ENCODE measurements at regions not wholly inside any gene's neighbourhood (a gene's known extent, or its start where the extent isn't known, plus 50 kb on each side); places are given as distances from the start of the nearest gene placed in this dataset.
"Not testable (repeated sequence)": the region's sequence is repeated elsewhere in the genome, so short reads cannot be mapped to it uniquely, and the experiment has no call there.

DNA sequence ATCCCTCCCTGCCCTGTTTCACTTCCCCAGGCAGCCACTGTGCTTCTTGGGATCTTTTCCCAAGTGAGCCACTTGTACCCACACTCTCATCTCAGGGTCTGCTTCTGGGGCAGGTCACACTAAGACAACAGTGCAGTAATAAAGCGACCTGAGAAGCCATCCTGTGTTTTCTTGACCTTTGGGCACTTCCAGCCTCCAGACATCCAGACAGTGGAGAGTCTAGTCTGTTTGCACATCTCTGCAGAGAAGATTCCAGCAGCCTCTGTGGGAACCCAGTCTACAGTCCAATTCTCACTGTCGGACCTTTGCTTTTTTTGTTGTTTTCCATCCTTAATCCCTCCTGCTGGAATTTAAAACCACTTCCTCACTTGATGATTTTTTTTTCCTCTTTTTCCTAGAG, 50.3 kb upstream of the ATP6AP2 start:
- no peak for DNase-seq (ENCODE audit: low read depth)

DNA sequence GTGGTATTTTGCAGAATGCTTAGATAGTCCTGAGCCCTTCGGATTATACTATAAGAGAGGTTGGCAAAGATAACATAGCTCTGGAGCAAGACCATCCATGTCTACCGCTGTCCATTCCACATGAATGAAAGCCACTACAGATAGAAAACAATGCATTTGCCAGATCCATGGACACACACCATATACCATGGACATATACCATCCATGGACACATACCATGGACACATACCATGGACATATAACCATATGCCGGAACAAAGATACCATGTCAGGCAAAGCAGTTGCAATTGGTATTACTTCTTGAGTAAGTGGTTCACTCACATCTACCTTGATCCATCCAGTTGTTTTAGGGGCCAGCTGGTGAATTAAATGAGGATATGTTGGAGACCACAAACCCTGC, 53.2 kb upstream of the ATP6AP2 start:
- no peak for DNase-seq (ENCODE audit: low read depth)

DNA sequence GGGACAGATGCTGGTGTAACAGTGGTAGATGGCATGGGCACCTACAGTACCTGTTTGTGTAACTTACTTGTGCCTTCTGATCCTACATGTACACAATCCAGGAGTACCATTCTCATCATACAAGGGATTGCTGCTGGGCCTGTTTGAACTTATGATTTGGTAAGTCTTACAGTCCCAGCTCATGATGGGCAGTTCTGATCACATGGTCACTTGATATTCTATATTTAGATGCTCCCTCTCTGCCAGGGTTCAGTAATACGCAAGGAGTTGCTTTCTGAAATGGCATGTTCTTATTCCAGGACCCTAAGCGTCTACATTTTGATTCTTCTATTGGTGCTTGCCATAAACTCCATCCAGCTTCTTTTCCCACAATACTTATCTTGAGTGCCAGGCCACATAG, 54.4 kb upstream of the ATP6AP2 start:
- no peak for DNase-seq (ENCODE audit: low read depth)

GRCh38 chrX:40525901-40526300, 54.9 kb upstream of the ATP6AP2 start:
- DNase-seq (ENCODE audit: low read depth): not testable (repeated sequence)

- DNase-seq (ENCODE audit: low read depth): no peak
These were observed 56.3 kb upstream of the ATP6AP2 start for GRCh38 chrX:40524423-40524822.

DNA sequence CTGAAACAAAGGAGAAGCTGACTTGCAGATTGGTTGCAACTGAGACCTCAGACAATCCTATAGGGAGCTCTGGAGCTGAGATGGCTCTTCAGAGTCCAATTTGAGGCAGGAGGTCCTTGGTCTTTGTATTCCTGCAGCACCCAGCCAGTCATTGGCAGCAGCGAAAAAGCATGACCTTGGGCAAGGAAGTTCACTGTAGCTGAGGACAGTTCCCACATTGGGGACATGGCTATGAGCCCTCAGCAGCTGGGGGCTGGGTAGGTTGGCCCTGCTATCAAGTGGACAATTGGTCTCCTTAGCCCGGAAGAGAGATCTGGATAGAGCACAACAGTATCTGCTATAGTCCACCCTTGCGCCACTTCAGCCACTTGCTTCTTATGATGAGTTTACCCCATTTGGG, 56.9 kb upstream of the ATP6AP2 start:
- DNase-seq (ENCODE audit: low read depth): no peak

GRCh38 chrX:40521868-40522450, 58.8 kb upstream of the ATP6AP2 start:
- DNase-seq (ENCODE audit: low read depth): no peak

DNA sequence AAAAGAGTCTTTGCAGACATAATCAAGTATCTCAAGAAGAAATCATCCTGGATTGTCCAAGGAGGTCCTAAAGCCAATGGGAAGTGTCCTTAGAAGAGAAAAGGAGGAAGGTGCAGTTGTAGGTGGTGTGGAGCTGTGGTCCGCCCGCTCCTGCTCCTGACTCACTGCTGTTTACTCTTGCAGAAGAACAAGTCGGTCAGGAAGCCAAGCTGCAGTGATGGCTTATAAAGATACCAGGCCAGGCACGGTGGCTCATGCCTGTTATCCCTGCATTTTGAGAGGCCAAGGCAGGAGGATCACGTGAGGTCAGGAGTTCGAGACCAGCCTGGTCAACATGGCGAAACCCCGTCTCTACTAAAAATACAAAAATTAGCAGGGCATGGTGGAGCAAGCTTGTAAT, 66.4 kb upstream of the ATP6AP2 start:
- DNase-seq (ENCODE audit: low read depth): no peak

DNA sequence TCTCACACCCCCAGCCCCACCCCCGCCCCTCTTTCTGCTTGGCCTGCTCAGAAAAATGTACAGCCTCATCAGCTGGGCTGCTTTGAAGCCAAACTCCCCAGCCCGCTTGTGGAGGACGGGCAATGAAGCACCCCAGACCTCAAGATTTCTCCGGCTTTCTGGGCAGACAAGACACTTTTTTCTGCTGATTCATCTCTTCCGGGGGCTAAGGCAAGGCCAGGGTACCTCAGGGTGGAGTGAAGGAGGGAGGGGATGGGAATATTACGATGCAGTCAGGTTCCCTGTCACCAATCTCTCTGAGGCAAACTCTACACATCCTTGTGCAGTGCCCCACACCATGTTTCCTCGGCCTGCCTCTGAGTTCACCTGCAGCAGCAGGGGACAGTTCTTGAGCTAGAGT, 66.9 kb upstream of the ATP6AP2 start:
- DNase-seq (ENCODE audit: low read depth): no peak

DNA sequence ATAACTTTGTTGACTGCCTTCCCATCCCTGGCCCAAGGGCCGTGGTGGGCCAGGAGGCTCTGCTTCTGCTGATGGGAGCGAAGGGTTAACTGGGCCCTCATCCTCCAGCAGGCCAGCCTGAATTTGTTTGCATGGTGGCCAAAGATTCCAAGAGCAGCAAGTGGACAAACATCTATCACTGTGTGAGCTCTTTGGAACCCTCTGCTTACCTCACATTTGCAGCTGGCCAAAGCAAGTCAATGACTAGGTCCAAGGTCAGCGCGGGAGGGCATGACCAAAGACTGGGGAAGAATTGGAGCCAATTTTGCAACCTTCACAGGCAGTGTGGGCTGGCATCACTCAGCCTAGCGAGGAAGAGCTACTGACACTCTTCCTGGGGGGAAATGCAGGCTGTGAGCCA, 67.8 kb upstream of the ATP6AP2 start:
- no peak for DNase-seq (ENCODE audit: low read depth)

GRCh38 chrX:40511258-40511657, 69.5 kb upstream of the ATP6AP2 start:
- DNase-seq (ENCODE audit: low read depth): no peak

DNA sequence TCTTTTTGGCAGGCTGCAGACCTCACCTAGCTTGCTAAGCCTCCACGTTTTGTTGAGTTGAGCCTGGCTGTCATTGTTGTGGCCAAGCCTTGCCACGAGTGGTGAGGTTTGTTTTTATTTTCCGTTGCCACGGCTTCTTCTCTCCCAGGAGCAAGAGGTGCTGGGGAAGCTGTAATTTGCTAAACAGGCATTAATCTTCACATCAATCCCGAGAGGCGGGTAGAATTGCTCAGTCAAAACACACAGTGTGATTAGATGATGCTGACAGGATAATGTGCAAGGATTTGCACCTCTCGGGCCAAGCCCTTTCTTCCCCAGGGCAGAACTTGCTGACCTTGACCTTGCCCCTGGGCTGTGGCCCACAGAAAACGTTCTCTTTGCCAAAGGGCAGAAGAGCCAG, 72.2 kb upstream of the ATP6AP2 start:
- no peak for DNase-seq (ENCODE audit: low read depth)

GRCh38 chrX:40506201-40506985, 74.4 kb upstream of the ATP6AP2 start:
- no peak for DNase-seq (ENCODE audit: low read depth)

GRCh38 chrX:40504801-40505605, 75.8 kb upstream of the ATP6AP2 start:
- DNase-seq (ENCODE audit: low read depth): no peak

- DNase-seq (ENCODE audit: low read depth): no peak
These were observed 77.7 kb upstream of the ATP6AP2 start for GRCh38 chrX:40503094-40503493.

DNA sequence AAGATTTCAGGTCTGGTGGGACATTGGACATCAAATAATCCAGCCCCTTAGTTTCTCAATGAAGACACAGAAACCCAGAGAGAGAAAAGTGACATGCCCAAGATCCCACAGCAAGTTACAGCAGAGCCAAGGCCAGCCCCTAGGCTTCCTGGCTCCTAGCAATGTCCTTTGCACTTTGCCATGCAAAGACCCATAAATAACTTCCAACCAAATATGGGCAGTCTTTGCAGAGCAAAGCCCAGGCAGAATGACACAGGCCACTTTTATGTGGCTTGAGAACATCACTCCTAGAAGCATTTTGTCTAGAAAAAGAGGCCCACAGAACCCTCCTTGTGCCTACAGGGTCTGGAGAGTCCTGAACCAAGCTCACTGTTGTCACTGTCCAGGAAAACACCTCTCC, 78.1 kb upstream of the ATP6AP2 start:
- DNase-seq (ENCODE audit: low read depth): no peak

DNA sequence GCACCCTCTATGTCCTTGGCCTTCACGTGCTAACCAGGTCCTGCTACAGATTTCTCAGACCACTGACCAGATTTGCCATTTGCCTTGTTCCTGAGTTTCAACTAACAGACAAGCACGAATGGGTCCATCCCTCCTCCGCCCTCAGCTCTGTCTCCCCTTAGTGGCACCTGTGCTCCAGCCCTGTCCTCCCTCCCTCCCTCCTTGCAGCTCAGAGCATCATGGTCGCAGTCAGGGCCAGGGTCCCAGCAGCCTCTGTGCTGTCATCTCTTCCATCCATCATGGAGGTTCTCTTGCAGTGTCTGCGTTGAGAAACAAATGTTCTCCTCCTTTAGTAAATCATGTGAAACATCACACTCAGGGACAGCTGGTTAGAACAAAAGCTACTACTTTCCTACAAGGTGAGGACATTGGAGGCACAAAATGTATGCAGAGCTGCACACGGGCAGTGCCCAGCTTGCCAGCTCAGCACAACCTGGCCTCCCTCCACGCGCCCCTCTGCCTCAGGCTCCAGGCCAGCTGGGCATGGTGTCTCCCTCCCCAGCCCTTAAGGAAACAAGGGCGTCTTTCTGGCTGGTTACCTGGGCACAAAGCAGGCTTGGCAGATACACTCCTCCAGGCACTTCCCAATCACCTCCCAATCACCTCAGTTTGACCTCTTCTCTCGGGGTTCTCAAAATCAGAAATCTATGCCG, 79.5 kb upstream of the ATP6AP2 start:
- no peak for DNase-seq (ENCODE audit: low read depth)

DNA sequence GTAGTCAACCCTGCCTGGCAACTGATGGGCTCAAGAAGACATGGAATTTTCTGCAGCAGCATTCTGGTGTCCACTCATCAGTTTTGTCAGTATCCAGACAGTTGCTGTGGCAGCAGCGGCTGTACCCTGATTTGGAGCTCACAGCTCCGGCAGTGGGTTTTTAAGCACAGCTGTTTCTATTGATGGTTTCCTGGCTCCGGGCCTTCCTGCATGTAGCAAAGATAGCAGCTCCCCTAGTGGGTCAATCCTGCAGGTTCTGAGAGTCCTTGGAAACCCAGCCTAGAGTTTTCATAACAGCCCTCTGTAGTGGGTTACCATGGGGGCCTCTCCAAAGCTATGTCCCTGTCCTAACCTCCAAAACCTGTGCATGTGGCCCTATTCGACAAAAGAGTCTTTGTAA, 84.0 kb upstream of the ATP6AP2 start:
- no peak for DNase-seq (ENCODE audit: low read depth)

DNA sequence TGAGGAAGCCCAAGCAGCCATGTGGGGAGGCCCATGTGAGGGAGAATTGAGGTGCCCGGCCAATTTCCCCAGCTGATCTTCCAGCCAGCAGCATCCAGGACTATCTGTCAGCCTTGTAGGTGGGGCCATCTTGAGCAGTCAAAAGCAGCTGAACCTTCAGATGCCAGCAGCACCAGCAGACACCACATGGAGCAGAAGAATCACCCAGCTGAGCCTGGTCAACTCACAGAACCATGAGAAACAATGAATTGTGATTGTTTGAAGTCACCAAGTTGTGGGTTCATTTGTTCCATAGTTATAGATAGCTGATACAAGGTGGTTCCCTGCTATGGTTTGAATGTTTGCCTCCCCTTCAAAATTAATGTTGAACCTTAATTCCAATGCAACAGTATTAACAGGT, 85.1 kb upstream of the ATP6AP2 start:
- DNase-seq (ENCODE audit: low read depth): no peak

DNA sequence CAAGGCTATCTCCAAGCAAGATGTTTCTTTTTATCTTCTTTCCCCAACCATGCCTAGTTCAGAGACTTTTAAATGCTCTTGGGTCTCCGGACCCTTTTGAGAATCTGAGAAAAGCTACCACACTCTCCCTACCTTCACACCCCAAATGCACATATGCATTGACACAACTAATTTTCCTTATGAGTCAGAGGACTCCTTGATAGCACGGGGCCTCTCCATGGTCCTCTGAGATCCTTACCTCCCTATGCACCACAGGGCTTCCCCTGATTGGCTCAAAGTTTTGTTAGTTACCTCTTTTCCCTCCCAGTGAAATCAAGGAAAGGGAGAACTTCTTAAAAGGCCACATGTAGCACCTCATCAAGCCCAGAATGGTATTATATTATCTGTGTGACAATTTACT, 86.8 kb upstream of the ATP6AP2 start:
- no peak for DNase-seq (ENCODE audit: low read depth)

GRCh38 chrX:40488296-40488695, 92.5 kb upstream of the ATP6AP2 start:
- DNase-seq (ENCODE audit: low read depth): no peak

- no peak for DNase-seq (ENCODE audit: low read depth)
These were observed 94.8 kb upstream of the ATP6AP2 start for GRCh38 chrX:40485973-40486372.

Data from activated T-cell treated with anti-CD3 and anti-CD28 coated beads for 24 hours (primary cell).